ENCODE measurements at regions not wholly inside any gene's neighbourhood (a gene's known extent, or its start where the extent isn't known, plus 50 kb on each side); places are given as distances from the start of the nearest gene placed in this dataset.

- no peak for TF ChIP-seq POLR2AphosphoS5 (IDR thresholded peaks at IDR 0.05; ENCODE audit: insufficient read depth, low read depth, low read length)
- TF ChIP-seq EZH2 (IDR thresholded peaks at IDR 0.05; ENCODE audit: borderline replicate concordance, low read depth, low read length, severe bottlenecking) = no peak
Measured at GRCh38 chr12:114172135-114172534, 206.0 kb upstream of the RBM19 start.

All from endothelial cell of umbilical vein (primary cell).